Ovary (tissue), 7 donors: ENCODE measurements at regions not wholly inside any gene's neighbourhood (a gene's known extent, or its start where the extent isn't known, plus 50 kb on each side); places are given as distances from the start of the nearest gene placed in this dataset.

Experiments used
- DNase-seq, 5 donors: peaks; one replicate each; pipeline ENCODE4 v3.0.0-alpha.2; 2019 to 2020
- H3K27ac ChIP-seq, 2 donors: fragments of 200-600 bp; one replicate each; pipeline versions ENCODE4 v1.5.1 to v1.8.0; 2019 to 2022
- H3K27me3 ChIP-seq: fragments of 200-600 bp; one replicate; pipeline ENCODE4 v1.8.0; 2022
- H3K36me3 ChIP-seq: fragments of 200-600 bp; sonication (generic); one replicate; pipeline ENCODE4 v1.5.1; 2019
- H3K4me1 ChIP-seq: one replicate; pipeline ENCODE4 v1.8.1; 2013; ENCODE audit warnings: mild to moderate bottlenecking, moderate library complexity; ENCODE audit not compliant: insufficient read depth
- H3K4me3 ChIP-seq: fragments of 200-600 bp; sonication (generic); one replicate; pipeline ENCODE4 v1.5.1; 2017
- H3K9me3 ChIP-seq, 2 donors: fragments of 200-600 bp in 1 of 2; sonication (generic) in 1 of 2; one replicate each; pipeline versions ENCODE4 v1.5.1 to v1.8.1; 2013 to 2019; ENCODE audit warnings: mild to moderate bottlenecking in 1 of 2, moderate library complexity in 1 of 2
- EP300 ChIP-seq: sonication (generic); formaldehyde crosslinking; IDR thresholded peaks from one replicate; pipeline ENCODE4 v1.6.1; 2017; ENCODE audit warnings: antibody characterized with exemption
- POLR2A ChIP-seq: fragments of 450-650 bp; IDR thresholded peaks from one replicate; pipeline ENCODE4 v1.6.1; 2017; ENCODE audit warnings: antibody characterized with exemption, mild to moderate bottlenecking, moderate library complexity
- WGBS, 3 donors: extraction: QIAGEN DNeasy Blood & Tissue Kit in 1 of 3; methylation state at CpG; one replicate each; pipeline versions ENCODE4 v1.1.5 to v1.1.7; 2013 to 2017; 5-methylcytosine and 5-hydroxymethylcytosine counted together
- intact Hi-C, 4 donors: fragments of 100-400 bp; cut with DNase I; formaldehyde crosslinking; loops; one replicate each; pipeline versions ENCODE4 v1.11.0 to v1.15.1; 2022 to 2023
- TF ChIP-seq, protein P1 (sequence below), 3 donors: fragments of 450-650 bp in 2 of 3; fragments of 200-600 bp in 1 of 3; IDR thresholded peaks; one replicate each; pipeline versions ENCODE4 v1.5.1 to v1.8.0; 2016 to 2022; ENCODE audit warnings: antibody characterized with exemption in 3 of 3, mild to moderate bottlenecking in 1 of 3
- donor health status: DM: no; HTN: no; CAD: no; lungs with moderate emphysema.
- donor health status: DM: no; HTN: no; CAD: no.
- donor health status: Bipolar disorder and iron deficiency.
- donor health status: DM: no; HTN: no; CAD: no.
- donor health status: DM: yes; HTN: yes; CAD: no.

DNA sequence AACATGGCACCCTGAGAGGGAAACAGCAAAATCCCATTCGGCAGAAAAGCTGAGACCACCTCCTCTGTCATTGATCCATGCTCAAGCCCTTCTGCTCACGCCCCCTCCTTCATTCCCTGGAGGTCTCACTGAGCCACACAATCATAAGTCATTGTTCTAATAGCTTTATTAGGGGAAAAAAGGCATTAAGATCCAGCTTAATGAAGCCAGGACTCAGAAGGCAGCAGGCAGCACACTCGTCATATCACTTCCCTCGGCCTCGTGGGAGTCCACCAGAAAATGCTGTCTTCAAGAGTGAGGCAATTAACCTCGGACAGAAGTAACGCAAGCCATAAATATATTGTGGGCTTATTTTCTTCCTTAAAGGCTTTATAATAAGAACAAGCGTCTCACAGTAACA lies 153.9 kb upstream of the PPP2R3A start:
- intact Hi-C loops, result no loop called here
- no peak for DNase-seq
- no peaks in the 10 kb centered on the region for H3K4me1 ChIP-seq
- no peaks in the 10 kb centered on the region for H3K27me3 ChIP-seq
- TF ChIP-seq POLR2A, result no peak
- TF ChIP-seq, protein P1, sequence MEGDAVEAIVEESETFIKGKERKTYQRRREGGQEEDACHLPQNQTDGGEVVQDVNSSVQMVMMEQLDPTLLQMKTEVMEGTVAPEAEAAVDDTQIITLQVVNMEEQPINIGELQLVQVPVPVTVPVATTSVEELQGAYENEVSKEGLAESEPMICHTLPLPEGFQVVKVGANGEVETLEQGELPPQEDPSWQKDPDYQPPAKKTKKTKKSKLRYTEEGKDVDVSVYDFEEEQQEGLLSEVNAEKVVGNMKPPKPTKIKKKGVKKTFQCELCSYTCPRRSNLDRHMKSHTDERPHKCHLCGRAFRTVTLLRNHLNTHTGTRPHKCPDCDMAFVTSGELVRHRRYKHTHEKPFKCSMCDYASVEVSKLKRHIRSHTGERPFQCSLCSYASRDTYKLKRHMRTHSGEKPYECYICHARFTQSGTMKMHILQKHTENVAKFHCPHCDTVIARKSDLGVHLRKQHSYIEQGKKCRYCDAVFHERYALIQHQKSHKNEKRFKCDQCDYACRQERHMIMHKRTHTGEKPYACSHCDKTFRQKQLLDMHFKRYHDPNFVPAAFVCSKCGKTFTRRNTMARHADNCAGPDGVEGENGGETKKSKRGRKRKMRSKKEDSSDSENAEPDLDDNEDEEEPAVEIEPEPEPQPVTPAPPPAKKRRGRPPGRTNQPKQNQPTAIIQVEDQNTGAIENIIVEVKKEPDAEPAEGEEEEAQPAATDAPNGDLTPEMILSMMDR (IDR thresholded peaks at IDR 0.05), result no peak
- WGBS, 3 donors, result 11 to 13% (median 12%) methylated on average over 8 of the region's 8 CpGs
- H3K4me3 ChIP-seq, result no peak overlapping the region
- H3K9me3 ChIP-seq, result no peaks in the 10 kb centered on the region
- H3K27ac ChIP-seq, result no peak overlapping the region
- no peaks in the 10 kb centered on the region for H3K36me3 ChIP-seq

DNA sequence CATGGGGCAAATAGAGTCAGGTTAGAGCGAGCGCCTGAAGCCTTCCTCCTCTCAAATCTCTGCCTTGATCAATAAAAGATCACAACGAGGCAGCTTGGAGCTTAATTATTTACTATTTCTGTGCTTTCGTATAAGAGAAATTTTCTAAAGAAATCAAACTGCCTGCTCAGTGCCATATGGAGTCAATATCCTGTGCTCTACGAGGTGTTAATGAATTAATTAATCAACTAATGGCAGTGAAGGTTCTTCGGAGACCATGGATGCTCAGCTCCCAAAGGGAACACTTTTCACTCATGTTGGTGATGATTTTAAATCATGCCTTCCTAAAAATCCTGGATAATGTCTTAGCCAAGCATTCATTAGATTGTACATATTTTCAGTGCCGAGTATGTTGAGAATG lies 153.5 kb upstream of the PPP2R3A start:
- no peaks in the 10 kb centered on the region for H3K9me3 ChIP-seq
- no peaks in the 10 kb centered on the region for H3K36me3 ChIP-seq
- DNase-seq, result no peak
- no peak overlapping the region for H3K27ac ChIP-seq
- H3K27me3 ChIP-seq, result no peaks in the 10 kb centered on the region
- no peak overlapping the region for H3K4me3 ChIP-seq
- no peaks in the 10 kb centered on the region for H3K4me1 ChIP-seq
- WGBS, 3 donors, result 22 to 28% (median 26%) methylated on average over 7 of the region's 7 CpGs
- TF ChIP-seq EP300 (no peak), POLR2A (no peak)
- TF ChIP-seq, protein P1 (IDR thresholded peaks at IDR 0.05), result no peak
- intact Hi-C loops, result no loop called here

DNA sequence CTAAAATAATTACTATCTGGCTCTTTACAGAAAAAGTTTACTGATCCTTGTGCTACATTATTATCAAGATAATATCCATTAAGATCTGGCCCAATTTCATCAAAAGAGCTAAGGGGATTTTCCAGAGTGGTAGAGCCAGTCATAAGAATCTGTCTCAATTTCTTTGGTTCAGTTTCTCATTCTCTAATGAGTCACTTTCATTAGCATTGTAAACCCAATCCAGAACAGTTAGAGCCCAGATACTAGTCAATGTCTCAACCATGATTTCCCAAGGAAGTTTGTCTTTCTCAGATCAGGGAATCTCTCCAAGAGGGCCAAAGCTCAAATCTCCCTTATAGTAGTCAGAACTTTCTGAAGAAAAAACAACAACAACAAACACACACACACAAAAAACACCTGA lies 131.1 kb upstream of the PPP2R3A start:
- no peak for DNase-seq
- no peaks in the 10 kb centered on the region for H3K9me3 ChIP-seq
- intact Hi-C loops, result no loop called here
- no peak overlapping the region for H3K4me3 ChIP-seq
- H3K4me1 ChIP-seq, result no peaks in the 10 kb centered on the region
- H3K36me3 ChIP-seq, result no peaks in the 10 kb centered on the region
- TF ChIP-seq EP300 (no peak), POLR2A (no peak)
- TF ChIP-seq, protein P1 (IDR thresholded peaks at IDR 0.05), result no peak
- H3K27ac ChIP-seq, result no peak overlapping the region
- H3K27me3 ChIP-seq, result no peaks in the 10 kb centered on the region

DNA sequence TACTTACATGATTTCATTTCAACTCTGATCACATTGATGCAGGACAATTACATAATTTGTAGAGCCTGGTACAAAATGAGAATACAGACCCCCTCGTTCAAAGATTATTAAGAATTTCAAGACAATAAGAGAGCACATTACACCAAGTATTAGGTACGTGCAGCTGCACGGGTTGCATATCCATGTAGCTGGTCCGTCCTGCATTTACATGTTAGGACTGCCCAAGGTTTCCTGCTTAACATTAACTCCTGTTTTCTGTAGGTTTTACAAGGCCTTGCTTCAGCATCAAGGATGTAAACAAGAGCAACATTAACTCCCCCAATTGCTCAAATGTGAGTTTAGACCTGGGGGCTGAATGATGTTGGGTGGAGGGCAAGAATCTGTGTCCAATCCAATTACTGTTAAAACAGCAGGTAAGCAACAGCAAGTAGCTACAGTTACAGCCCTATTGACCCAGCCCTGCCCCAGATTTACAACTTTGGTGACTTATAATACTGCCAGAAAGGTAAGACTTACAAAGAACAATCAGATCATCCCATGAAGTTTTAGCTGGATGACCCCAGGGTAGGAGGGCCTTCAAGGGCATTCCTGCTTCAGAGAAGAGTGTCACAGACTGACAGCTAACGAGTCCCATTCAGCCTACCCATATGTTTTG lies 127.4 kb upstream of the PPP2R3A start:
- Histone ChIP-seq H3K27ac (no peak overlapping the region), H3K36me3 (no peaks in the 10 kb centered on the region), H3K4me1 (no peaks in the 10 kb centered on the region), H3K27me3 (no peaks in the 10 kb centered on the region), H3K4me3 (no peak overlapping the region), H3K9me3 (no peaks in the 10 kb centered on the region)
- intact Hi-C loops, result no loop called here
- 77 to 78% (median 78%) methylated on average over 5 of the region's 5 CpGs for WGBS, 3 donors
- TF ChIP-seq EP300 (no peak), POLR2A (no peak)
- TF ChIP-seq, protein P1 (IDR thresholded peaks at IDR 0.05), result no peak
- DNase-seq, result no peak
